ENCODE measurements at regions not wholly inside any gene's neighbourhood (a gene's known extent, or its start where the extent isn't known, plus 50 kb on each side); places are given as distances from the start of the nearest gene placed in this dataset.
"Not testable (repeated sequence)": the region's sequence is repeated elsewhere in the genome, so short reads cannot be mapped to it uniquely, and the experiment has no call there.

GRCh38 chr4:59540311-59540710 is 1659.8 kb upstream of the ADGRL3 start:
- TF ChIP-seq CTCF (IDR thresholded peaks at IDR 0.05; ENCODE audit: extremely low read depth, insufficient read depth, missing control alignments) = no peak
- in situ Hi-C loops (cut with MboI; ENCODE audit: low pct_unique_long_range_greater_than_20kb, low sequenced_read_pairs, unreplicated experiment) = no loop called here
- DNase-seq (ENCODE audit: low spot score) = no peak

- in situ Hi-C loops (cut with MboI; ENCODE audit: low pct_unique_long_range_greater_than_20kb, low sequenced_read_pairs, unreplicated experiment) = no loop called here
- no peak for TF ChIP-seq CTCF (IDR thresholded peaks at IDR 0.05; ENCODE audit: extremely low read depth, insufficient read depth, missing control alignments)
- peak; percentile 7 for DNase-seq (ENCODE audit: low spot score)
These were observed 1646.9 kb upstream of the ADGRL3 start for GRCh38 chr4:59553063-59553720.

GRCh38 chr4:59553721-59554091 is 1646.4 kb upstream of the ADGRL3 start:
- in situ Hi-C loops (cut with MboI; ENCODE audit: low pct_unique_long_range_greater_than_20kb, low sequenced_read_pairs, unreplicated experiment) = no loop called here
- no peak for DNase-seq (ENCODE audit: low spot score)
- no peak for TF ChIP-seq CTCF (IDR thresholded peaks at IDR 0.05; ENCODE audit: extremely low read depth, insufficient read depth, missing control alignments)

- in situ Hi-C loops (cut with MboI; ENCODE audit: low pct_unique_long_range_greater_than_20kb, low sequenced_read_pairs, unreplicated experiment); DNase-seq (ENCODE audit: low spot score): not testable (repeated sequence)
These were observed 1643.9 kb upstream of the ADGRL3 start for GRCh38 chr4:59556191-59556590.

- in situ Hi-C loops (cut with MboI; ENCODE audit: low pct_unique_long_range_greater_than_20kb, low sequenced_read_pairs, unreplicated experiment); DNase-seq (ENCODE audit: low spot score): not testable (repeated sequence)
These were observed 1639.9 kb upstream of the ADGRL3 start for GRCh38 chr4:59560141-59560648.

GRCh38 chr4:59565836-59566235 is 1634.3 kb upstream of the ADGRL3 start:
- in situ Hi-C loops (cut with MboI; ENCODE audit: low pct_unique_long_range_greater_than_20kb, low sequenced_read_pairs, unreplicated experiment) = no loop called here
- no peak for TF ChIP-seq CTCF (IDR thresholded peaks at IDR 0.05; ENCODE audit: extremely low read depth, insufficient read depth, missing control alignments)
- no peak for DNase-seq (ENCODE audit: low spot score)

- in situ Hi-C loops (cut with MboI; ENCODE audit: low pct_unique_long_range_greater_than_20kb, low sequenced_read_pairs, unreplicated experiment) = no loop called here
- DNase-seq (ENCODE audit: low spot score) = no peak
- no peak for TF ChIP-seq CTCF (IDR thresholded peaks at IDR 0.05; ENCODE audit: extremely low read depth, insufficient read depth, missing control alignments)
These were observed 1629.2 kb upstream of the ADGRL3 start for GRCh38 chr4:59570860-59571476.

All from GM13977 (cell line).